Transverse colon (tissue), 4 donors: ENCODE measurements at regions not wholly inside any gene's neighbourhood (a gene's known extent, or its start where the extent isn't known, plus 50 kb on each side); places are given as distances from the start of the nearest gene placed in this dataset.

Experiments used
- DNase-seq: peaks from one replicate; pipeline ENCODE4 v3.0.0-alpha.2; 2019
- H3K27ac ChIP-seq, 4 donors: fragments of 200-600 bp; sonication (generic); 2 replicates each; pipeline ENCODE4 v1.5.1; 2016 to 2018; ENCODE audit warnings: inconsistent platforms in 4 of 4
- H3K27me3 ChIP-seq: fragments of 200-600 bp; sonication (generic); 2 replicates; pipeline ENCODE4 v1.5.1; 2017; ENCODE audit warnings: inconsistent platforms
- H3K36me3 ChIP-seq, 4 donors: fragments of 200-600 bp; sonication (generic); 2 replicates each; pipeline ENCODE4 v1.5.1; 2017 to 2019; ENCODE audit warnings: inconsistent platforms in 4 of 4
- H3K4me1 ChIP-seq, 4 donors: fragments of 200-600 bp; sonication (generic); 2 replicates each; pipeline ENCODE4 v1.5.1; 2017 to 2020; ENCODE audit warnings: inconsistent platforms in 4 of 4
- H3K4me3 ChIP-seq, 4 donors: fragments of 200-600 bp; sonication (generic); 1 replicate in 1 of 4; 2 replicates in 3 of 4; pipeline versions ENCODE4 v1.5.1 to v1.6.1; 2017 to 2019; ENCODE audit warnings: inconsistent platforms in 4 of 4
- H3K9me3 ChIP-seq, 2 donors: fragments of 200-600 bp; sonication (generic); 2 replicates each; pipeline ENCODE4 v1.5.1; 2017 to 2019; ENCODE audit warnings: inconsistent platforms in 2 of 2
- EP300 ChIP-seq: sonication (generic); formaldehyde crosslinking; IDR thresholded peaks from one replicate; pipeline ENCODE4 v1.6.1; 2017; ENCODE audit warnings: antibody characterized with exemption, low read depth
- POLR2A ChIP-seq: fragments of 450-650 bp; IDR thresholded peaks from one replicate; pipeline ENCODE4 v1.6.1; 2016; ENCODE audit warnings: antibody characterized with exemption, mild to moderate bottlenecking, moderate library complexity
- POLR2AphosphoS5 ChIP-seq, 3 donors: sonication (generic); formaldehyde crosslinking; IDR thresholded peaks; one replicate each; pipeline ENCODE4 v1.6.1; 2016; ENCODE audit warnings: antibody characterized with exemption in 3 of 3
- WGBS, 2 donors: methylation state at CpG; one replicate each; pipeline ENCODE4 v1.1.5; 2018; ENCODE audit warnings: low coverage in 1 of 2; 5-methylcytosine and 5-hydroxymethylcytosine counted together
- in situ Hi-C, 4 donors: fragments of 200-750 bp; cut with MboI; loops; one replicate each; pipeline versions ENCODE4 v1.15.0 to v1.15.1; 2017; ENCODE audit warnings: low sequenced_read_pairs in 3 of 4, low pct_ligation_motif_present in 1 of 4, low pct_unique_long_range_greater_than_20kb in 1 of 4
- intact Hi-C: fragments of 100-400 bp; cut with DNase I; formaldehyde crosslinking; loops from one replicate; pipeline ENCODE4 v1.15.1; 2023; ENCODE audit warnings: low total_unique reads
- TF ChIP-seq, protein P1 (sequence below), 5 experiments: fragments of 200-600 bp in 3 of 5; fragments of 450-650 bp in 2 of 5; sonication (generic) in 3 of 5; IDR thresholded peaks; 1 replicate in 2 of 5; 2 replicates in 3 of 5; pipeline ENCODE4 v1.5.1; 2016 to 2017; ENCODE audit warnings: antibody characterized with exemption in 5 of 5, inconsistent platforms in 3 of 5, mild to moderate bottlenecking in 2 of 5, moderate library complexity in 1 of 5

DNA sequence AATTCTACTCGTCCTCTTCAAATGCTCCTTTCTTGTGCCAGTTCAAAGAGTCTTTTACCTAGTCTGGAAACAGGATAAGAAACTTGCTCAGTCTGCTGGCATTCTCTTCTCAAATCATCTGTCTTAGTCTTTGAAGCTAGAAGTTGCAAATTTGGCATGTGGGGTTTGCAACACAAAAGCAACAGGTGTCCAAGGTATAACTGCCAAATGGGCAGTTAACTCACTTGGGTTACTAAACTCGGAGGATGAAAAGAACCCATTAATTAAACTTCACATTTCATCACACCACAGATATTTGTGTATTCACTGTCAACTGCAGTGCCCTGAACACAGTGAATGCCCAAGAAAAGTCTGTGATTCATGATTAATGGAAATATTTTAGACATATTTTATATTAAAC is 108.0 kb upstream of the TARS1 start:
- in situ Hi-C loops, result no loop called here
- TF ChIP-seq, protein P1, sequence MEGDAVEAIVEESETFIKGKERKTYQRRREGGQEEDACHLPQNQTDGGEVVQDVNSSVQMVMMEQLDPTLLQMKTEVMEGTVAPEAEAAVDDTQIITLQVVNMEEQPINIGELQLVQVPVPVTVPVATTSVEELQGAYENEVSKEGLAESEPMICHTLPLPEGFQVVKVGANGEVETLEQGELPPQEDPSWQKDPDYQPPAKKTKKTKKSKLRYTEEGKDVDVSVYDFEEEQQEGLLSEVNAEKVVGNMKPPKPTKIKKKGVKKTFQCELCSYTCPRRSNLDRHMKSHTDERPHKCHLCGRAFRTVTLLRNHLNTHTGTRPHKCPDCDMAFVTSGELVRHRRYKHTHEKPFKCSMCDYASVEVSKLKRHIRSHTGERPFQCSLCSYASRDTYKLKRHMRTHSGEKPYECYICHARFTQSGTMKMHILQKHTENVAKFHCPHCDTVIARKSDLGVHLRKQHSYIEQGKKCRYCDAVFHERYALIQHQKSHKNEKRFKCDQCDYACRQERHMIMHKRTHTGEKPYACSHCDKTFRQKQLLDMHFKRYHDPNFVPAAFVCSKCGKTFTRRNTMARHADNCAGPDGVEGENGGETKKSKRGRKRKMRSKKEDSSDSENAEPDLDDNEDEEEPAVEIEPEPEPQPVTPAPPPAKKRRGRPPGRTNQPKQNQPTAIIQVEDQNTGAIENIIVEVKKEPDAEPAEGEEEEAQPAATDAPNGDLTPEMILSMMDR (IDR thresholded peaks at IDR 0.05), result no peak
- TF ChIP-seq POLR2A (no peak), POLR2AphosphoS5 (IDR thresholded peaks at IDR 0.05) (no peak), EP300 (no peak)
- intact Hi-C loops, result no loop called here
- Histone ChIP-seq H3K9me3 (no peaks in the 10 kb centered on the region), H3K27ac (no peak overlapping the region), H3K36me3 (no peaks in the 10 kb centered on the region), H3K4me1 (peaks cover 0 to 12% (median 6%) of the 10 kb centered on the region in 4 donors), H3K27me3 (no peaks in the 10 kb centered on the region), H3K4me3 (no peak overlapping the region)
- DNase-seq, result no peak
- WGBS, 2 donors, result 65 to 71% methylated on average over 2 of the region's 2 CpGs

DNA sequence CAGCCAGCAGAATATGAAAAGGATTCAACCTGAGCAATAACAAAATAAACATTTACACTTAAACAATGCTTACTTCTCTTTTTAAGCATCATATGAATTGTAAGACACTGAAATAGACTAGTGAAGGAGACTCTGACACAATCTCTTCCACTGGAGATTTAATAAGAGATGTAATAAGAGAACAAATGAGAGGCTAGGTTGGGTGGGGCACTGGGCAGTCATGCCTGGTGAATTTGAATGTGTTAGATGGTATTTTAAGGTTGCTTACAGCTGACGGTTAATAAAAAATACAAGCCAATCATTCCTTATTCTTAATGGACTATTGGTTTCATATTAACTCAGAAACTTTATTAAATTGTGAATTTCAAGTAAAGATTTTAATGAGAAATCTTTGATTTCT is 105.9 kb upstream of the TARS1 start:
- Histone ChIP-seq H3K27ac (no peak overlapping the region), H3K36me3 (no peaks in the 10 kb centered on the region), H3K4me3 (no peak overlapping the region), H3K4me1 (peaks cover 0 to 28% (median 8%) of the 10 kb centered on the region in 4 donors), H3K9me3 (no peaks in the 10 kb centered on the region), H3K27me3 (no peaks in the 10 kb centered on the region)
- no peak for TF ChIP-seq EP300
- no peak for TF ChIP-seq POLR2A
- TF ChIP-seq POLR2AphosphoS5 (IDR thresholded peaks at IDR 0.05), result no peak
- TF ChIP-seq, protein P1 (IDR thresholded peaks at IDR 0.05), result no peak
- 89 to 95% methylated on average over 1 of the region's 1 CpG for WGBS, 2 donors
- DNase-seq, result no peak
- intact Hi-C loops, result no loop called here
- in situ Hi-C loops, result no loop called here

DNA sequence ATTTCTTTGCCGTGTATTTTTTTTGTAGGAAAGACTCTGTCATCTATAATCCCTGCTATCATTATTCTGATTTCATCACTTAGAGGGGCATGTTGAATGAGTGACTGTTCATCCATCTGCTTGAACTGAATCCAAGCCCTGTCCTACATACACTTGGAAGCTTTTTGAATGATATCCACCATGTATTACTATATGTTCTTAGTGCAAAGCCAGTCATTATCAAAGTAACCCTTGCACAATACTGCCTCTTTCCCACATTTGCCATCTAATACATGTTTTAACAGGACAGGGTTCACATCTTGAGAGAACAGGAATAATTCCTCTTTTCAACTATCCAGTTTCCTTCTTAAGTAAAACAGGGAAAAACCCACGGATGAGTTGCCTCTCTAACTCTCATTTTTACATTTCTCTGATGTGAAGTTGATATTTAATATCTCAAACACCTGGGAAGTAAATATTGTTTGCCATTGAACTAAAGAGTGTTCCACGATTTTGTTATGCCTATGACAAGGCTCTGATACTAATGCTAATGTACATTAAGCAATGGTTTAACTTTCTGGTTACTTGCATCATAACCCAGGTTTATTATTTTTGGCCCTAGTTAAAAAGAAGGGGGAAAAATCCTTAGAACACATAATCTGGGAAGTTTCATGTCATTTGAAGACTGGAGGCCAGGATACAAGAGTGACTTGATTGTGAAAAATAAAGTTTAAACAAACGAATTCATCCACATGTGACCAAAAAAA is 103.7 kb upstream of the TARS1 start:
- H3K27me3 ChIP-seq, result no peaks in the 10 kb centered on the region
- H3K4me1 ChIP-seq, result peaks cover 0 to 24% (median 8%) of the 10 kb centered on the region in 4 donors
- intact Hi-C loops (no loop called here), in situ Hi-C loops (no loop called here)
- H3K27ac ChIP-seq, result peak overlapping the region in 3 of 4 donors; percentile 61 to 74 (median 70)
- 43 to 45% methylated on average over 4 of the region's 4 CpGs for WGBS, 2 donors
- TF ChIP-seq POLR2AphosphoS5 (IDR thresholded peaks at IDR 0.05) (no peak), EP300 (no peak), POLR2A (no peak)
- TF ChIP-seq, protein P1 (IDR thresholded peaks at IDR 0.05), result no peak
- no peak for DNase-seq
- H3K4me3 ChIP-seq, result no peak overlapping the region
- no peaks in the 10 kb centered on the region for H3K36me3 ChIP-seq
- no peaks in the 10 kb centered on the region for H3K9me3 ChIP-seq

DNA sequence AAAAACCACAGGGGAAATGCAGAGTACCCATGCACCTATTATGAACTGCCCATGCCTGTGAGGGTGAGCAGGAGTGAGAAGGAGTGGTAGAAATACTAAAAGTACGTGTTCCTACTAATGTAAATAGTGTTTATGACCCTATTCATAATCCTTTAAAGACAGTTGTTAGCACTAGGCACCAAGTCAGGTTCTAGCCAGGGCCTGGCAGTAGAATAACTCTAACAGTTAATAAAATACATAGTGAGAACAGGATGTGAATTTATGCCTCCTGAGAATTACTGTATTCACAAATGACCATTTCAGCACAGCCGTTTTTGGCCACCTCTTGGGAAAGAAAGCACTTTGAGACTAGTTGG is 103.2 kb upstream of the TARS1 start:
- H3K36me3 ChIP-seq, result no peaks in the 10 kb centered on the region
- peak overlapping the region; percentile 44 to 74 (median 66) for H3K27ac ChIP-seq
- no peak overlapping the region for H3K4me3 ChIP-seq
- peak; percentile 14 for DNase-seq
- H3K27me3 ChIP-seq, result no peaks in the 10 kb centered on the region
- intact Hi-C loops, result no loop called here
- no peak for TF ChIP-seq POLR2A
- no peak for TF ChIP-seq EP300
- TF ChIP-seq, protein P1 (IDR thresholded peaks at IDR 0.05), result no peak
- peak in 2 of 3 donors; percentile 30 to 47 for TF ChIP-seq POLR2AphosphoS5 (IDR thresholded peaks at IDR 0.05)
- H3K4me1 ChIP-seq, result peaks cover 0 to 24% (median 8%) of the 10 kb centered on the region in 4 donors
- WGBS, 2 donors, result 23 to 25% methylated on average over 2 of the region's 2 CpGs
- no peaks in the 10 kb centered on the region for H3K9me3 ChIP-seq
- in situ Hi-C loops, result no loop called here
